ENCODE measurements at regions not wholly inside any gene's neighbourhood (a gene's known extent, or its start where the extent isn't known, plus 50 kb on each side); places are given as distances from the start of the nearest gene placed in this dataset.

DNA sequence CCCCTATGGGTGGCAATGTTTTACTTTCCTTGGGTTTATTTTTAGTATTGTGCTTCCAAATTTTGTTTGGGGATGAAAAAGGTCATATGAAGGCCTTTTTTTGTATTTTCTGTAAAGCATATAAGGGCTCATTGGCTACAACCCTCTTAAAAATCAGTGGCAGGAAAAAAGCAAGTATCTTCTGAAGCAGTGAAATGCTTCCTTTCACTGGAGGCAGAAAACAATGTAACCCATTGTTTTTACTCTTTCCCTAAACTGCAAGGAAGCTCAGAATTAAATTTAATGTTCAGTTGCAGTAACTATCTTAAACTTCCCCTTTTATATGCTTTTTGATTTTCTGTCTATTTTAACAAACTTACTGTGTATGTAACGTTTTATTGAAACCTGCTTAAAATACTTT, 148.7 kb upstream of the LYZL1 start:
- DNase-seq (ENCODE audit: low read depth in 2 of 3, low spot score in 2 of 3) = no peak

- no peak for DNase-seq (ENCODE audit: low read depth in 2 of 3, low spot score in 2 of 3)
Observed at GRCh38 chr10:29140991-29141390, 147.9 kb upstream of the LYZL1 start.

DNA sequence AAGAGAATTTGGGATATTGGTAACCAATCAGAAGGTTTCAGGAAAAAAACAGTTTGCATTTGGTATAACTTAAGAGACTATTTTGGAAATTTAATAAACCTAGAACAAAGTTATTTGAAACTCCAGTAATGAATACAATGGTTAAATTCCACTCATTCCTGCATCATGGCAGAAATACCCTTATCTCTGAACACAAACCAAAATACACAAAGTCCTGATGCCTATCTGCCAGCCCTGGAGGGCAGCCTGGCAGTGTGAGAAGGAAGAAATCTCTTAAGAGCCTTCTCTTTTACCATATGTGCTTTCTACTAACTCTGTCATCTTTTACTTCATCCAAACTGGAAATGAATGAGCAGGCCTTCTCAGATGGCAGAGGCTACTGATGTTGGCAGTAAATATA, 147.1 kb upstream of the LYZL1 start:
- DNase-seq (ENCODE audit: low read depth in 2 of 3, low spot score in 2 of 3) = no peak

- DNase-seq (ENCODE audit: low read depth in 2 of 3, low spot score in 2 of 3) = no peak
Observed at GRCh38 chr10:29142516-29143314, 146.2 kb upstream of the LYZL1 start.

- DNase-seq (ENCODE audit: low read depth in 2 of 3, low spot score in 2 of 3) = no peak
Observed at GRCh38 chr10:29144126-29144525, 144.7 kb upstream of the LYZL1 start.

DNA sequence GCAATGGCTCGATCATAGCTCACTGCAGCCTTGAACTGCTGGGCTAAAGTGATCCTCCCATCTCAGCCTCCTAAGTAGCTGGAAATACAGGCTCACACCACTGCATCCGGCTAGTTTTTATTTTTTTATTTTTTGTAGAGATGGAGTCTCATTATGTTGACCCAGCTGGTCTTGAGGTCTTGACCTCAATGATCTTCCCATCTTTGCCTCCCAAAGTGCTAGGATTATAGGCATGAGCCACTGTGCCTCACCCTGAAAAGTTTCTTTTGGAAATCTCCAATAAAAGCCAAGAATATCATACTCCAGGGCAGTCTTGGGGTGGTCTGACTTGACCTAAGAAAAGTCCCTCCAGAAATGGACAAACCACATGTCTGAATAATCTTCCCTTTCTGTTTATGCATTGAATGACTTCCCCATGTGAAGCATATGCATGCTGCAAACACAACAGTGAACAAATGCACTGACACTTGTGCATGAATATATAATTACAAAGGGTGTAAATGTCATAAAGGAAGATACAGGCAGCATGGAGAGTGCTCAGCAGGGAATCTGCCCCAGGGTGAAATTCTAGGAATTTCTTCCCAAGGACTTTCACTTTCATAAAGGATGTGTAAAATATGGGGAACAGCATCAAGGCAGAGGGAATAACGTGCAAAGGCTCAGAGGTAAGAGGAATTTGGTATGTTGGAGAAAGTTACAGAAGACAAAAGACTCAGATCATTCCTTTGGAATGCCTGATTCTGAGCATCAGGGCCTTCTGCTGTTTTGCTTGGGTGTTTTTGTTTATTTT, 142.4 kb upstream of the LYZL1 start:
- DNase-seq (ENCODE audit: low read depth in 2 of 3, low spot score in 2 of 3) = no peak

DNA sequence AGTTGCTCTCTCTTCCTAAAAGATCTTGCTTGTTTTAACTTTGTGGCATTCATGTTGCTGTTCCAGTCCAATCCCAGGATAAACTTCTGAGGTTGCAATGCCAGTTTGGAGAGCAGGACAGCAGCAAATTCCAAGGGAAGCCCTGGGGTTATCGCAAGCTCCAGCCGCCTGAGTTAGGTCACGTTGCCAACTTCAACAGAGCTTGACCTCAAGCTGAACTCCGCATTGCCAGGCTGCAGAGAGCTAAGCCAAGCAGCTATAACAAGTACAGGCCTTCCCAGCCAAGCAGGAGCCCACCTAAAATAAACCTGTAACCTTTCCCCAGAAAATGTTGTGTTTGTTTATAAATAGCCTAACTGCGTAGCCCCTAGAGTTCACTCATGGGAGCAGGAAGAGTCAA, 138.9 kb upstream of the LYZL1 start:
- no peak for DNase-seq (ENCODE audit: low read depth in 2 of 3, low spot score in 2 of 3)

- no peak for DNase-seq (ENCODE audit: low read depth in 2 of 3, low spot score in 2 of 3)
Observed at GRCh38 chr10:29151005-29151404, 137.9 kb upstream of the LYZL1 start.

GRCh38 chr10:29157321-29157720, 131.5 kb upstream of the LYZL1 start:
- no peak for DNase-seq (ENCODE audit: low read depth in 2 of 3, low spot score in 2 of 3)

- DNase-seq (ENCODE audit: low read depth in 2 of 3, low spot score in 2 of 3) = no peak
Observed at GRCh38 chr10:29158066-29158465, 130.8 kb upstream of the LYZL1 start.

DNA sequence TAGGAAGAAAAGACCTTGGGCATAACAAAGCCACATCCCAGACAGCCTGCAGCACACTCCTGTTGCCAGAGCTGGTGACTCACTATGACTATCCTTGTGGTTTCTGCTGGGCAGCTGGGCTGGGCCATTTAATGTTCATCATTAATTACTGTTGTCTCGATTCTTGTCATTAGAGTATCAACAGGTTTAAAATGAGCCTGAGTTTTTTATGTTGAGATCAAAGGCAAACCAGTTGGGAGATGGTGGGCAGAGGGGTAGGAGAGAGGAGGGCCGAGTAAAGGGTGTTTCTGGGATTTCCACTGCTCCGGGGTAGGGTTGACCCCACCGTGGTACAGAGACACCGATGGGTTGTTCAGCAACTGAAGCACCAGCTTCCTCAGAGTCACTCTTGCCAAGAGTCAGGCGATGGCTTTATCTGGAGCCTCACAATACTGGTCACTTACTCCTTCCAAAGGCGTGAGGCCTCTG, 128.7 kb upstream of the LYZL1 start:
- DNase-seq (ENCODE audit: low read depth in 2 of 3, low spot score in 2 of 3) = no peak

GRCh38 chr10:29163746-29164145, 125.1 kb upstream of the LYZL1 start:
- no peak for DNase-seq (ENCODE audit: low read depth in 2 of 3, low spot score in 2 of 3)

DNA sequence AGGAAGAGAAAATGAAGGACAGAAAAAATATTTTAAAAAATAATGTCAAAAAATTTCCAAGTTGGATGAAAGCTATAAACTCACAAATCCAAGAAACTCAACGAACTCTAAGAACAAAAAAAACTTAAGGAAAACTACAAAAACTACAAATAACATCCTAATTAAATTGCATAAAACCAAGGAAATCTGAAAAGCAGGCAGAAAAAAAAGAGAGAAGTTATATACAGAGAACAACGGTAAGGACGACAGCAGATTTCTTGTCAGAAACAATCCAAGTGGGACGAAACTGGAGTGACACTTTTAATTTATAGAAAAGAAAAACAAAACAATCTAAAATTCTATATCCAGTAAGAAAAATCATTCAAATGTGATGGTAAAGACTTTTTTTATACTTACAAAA, 122.2 kb upstream of the LYZL1 start:
- no peak for DNase-seq (ENCODE audit: low read depth in 2 of 3, low spot score in 2 of 3)

DNA sequence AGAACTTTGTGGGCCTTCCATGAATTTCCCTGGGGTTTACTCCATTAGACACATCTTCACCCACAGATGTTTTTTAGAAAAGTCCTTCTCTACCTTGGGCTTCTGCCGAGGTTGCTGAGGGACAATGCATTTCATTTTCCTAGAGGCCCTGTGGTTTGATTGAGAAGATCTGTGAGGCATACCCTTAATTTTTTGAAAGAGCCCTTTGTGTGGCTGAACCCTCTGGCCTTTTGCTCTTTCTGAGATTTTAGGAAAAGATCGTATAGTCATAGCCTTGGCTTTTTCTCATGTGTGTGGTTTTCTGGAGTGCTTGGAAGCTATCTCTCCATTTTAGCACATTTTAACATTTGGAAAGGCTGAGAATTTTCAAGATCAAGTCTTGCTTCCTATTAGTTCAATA, 119.8 kb upstream of the LYZL1 start:
- DNase-seq (ENCODE audit: low read depth in 2 of 3, low spot score in 2 of 3) = no peak

DNA sequence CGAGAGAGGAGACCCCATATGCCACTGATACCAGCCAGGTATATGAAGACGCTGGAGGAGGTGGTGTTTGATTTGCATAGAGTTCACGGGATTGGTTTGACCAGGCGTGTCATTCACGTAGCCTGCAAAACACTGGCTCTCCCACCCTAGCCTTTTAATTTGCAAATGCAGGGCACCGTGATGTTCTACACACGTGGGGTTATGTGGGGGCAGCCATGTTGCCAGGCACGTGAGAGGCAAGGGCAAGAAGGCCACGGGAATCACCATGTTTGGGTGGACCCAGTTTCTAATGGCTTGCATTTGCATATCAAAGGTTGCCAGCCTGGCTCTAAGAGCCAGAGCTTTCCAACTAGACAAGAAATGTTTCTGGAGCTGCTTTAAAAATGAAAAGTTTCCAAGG, 117.2 kb upstream of the LYZL1 start:
- no peak for DNase-seq (ENCODE audit: low read depth in 2 of 3, low spot score in 2 of 3)

- no peak for DNase-seq (ENCODE audit: low read depth in 2 of 3, low spot score in 2 of 3)
Observed at GRCh38 chr10:29174389-29174788, 114.5 kb upstream of the LYZL1 start.

- no peak for DNase-seq (ENCODE audit: low read depth in 2 of 3, low spot score in 2 of 3)
Observed at GRCh38 chr10:29176845-29177832, 111.7 kb upstream of the LYZL1 start.

- no peak for DNase-seq (ENCODE audit: low read depth in 2 of 3, low spot score in 2 of 3)
Observed at GRCh38 chr10:29181936-29182335, 106.9 kb upstream of the LYZL1 start.

- no peak for DNase-seq (ENCODE audit: low read depth in 2 of 3, low spot score in 2 of 3)
Observed at GRCh38 chr10:29183301-29183945, 105.4 kb upstream of the LYZL1 start.

DNA sequence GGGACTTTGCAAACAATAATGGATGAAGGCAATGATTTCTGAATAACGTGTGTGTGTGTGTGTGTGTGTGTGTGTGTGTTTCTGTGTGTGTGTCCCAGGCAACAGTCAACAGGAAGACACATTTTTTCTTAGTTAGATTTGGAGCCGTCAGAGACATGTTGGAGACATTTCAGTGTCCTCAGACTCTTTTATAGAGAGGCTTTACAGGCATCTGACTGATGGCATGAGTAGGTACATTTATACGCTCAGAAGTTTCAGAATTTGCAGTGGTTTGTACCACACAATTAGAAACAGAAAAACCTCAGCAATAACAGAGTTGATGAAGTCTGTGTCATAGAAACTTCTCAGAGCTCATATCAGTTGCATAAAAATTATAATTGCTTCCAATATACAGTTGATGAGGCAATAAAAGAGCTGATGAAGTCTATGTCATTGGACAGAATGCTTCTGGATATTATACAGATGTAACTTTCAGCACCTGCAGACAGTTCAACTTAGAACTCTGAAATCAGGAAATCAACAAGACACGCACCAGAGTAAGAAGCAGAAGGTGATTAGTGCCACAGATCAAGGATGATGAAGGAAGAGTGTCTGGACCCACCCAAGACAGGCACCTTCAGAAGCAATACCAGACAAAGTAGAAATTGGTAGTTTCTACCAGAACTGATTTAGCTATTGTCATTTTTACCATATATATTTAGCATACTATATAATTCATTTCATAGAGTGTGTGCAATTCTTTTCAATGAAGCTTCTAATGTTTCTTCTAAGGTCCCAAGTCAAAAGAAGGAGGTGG, 104.5 kb upstream of the LYZL1 start:
- DNase-seq (ENCODE audit: low read depth in 2 of 3, low spot score in 2 of 3) = no peak

All from hematopoietic multipotent progenitor cell (in vitro differentiated cells).